ENCODE measurements at regions not wholly inside any gene's neighbourhood (a gene's known extent, or its start where the extent isn't known, plus 50 kb on each side); places are given as distances from the start of the nearest gene placed in this dataset.
A peak's percentile ranks its signal among the peaks of the same experiment; 100 is the strongest.
"Not testable (repeated sequence)": the region's sequence is repeated elsewhere in the genome, so short reads cannot be mapped to it uniquely, and the experiment has no call there.

DNA sequence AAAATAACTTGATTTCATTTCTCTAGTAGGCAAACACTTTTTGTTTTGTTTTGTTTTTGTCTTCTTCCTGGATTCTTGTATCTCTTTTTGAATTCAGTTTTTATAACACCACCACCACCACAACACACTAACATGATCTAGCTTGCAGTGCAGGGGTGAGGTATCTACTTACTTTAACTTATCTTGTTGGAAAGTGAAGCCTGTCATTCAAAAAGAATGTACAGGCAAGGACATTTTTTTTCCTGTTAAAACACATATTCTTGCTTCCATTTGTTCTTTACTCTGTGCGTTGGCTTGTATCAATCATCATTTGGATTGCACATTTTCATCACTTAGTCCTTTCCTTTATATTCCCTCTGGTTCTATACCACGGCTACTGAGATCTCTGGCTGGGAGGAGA is 824.2 kb downstream of the PLCL1 start:
- no peak for DNase-seq (ENCODE audit: low read depth)

DNA sequence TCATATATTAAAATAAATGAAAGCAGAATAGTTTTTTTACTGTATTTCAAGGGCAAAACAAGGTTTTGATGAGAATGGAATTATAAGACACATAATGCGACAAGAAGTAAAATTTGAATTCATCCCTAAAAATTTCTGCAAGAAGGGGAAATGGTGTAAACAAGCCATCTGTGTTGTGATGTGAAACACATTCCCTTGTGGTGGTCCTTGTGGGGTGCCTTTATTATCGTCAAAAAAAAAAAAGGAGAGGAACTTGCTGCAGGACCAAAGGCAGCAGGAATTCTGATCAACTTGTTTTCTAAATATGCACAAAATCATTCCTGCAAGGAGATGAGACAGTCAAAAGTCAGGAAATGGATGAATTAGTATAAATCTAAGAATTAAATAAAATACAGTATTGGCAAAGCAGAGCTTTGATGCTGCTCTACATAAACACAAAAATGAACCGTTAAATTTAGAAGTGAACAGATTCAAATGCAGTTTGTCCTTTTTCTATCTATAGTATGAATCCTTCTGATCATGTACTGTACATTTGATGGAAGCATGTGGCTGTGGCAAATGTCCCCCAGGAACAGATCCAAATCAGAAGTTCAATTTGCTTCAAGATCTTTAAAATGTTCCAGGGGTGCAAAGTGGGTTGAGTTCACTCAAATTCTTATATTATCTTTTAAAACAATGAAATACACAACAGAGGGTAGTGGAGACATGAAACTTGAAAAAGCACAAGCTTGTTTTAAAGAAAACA is 818.8 kb downstream of the PLCL1 start:
- DNase-seq (ENCODE audit: low read depth): no peak

DNA sequence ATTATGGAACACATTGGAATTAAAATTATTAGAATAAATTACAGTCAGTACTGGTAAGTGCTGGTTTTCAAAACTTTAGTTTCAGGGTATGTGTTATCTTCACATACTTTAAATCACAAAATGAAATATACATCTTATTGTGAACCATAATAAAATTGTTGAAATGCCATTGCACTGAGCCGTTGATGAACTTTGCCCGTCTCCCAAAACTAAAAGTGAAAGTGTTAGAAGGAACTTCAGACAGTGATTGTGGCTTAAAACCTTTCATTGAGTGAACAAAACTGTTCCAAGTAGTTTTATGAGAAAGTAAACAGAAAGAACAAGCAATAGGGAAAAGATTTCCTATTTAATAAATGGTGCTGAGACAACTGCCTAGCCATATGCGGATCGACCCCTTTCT is 811.6 kb downstream of the PLCL1 start:
- peak; percentile 14 for DNase-seq (ENCODE audit: low read depth)

DNA sequence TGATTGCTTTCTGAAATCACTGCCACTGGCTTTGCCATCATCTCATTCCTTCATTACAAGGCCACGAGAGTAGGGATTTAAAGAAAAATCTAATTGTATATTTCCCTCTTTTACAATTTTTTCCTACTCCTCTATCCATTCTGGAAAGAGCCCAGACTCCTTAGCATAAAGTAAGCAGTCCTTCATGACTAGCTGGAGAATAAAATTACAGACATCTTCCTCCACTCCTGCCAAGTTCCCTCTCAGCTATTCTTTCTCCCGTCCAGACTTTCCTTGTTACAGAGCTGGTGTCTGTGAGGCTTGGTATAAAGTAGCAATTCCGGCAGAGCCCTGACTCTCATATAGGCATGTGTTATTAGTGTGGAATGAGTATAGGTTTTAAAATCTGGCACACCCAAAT is 806.8 kb downstream of the PLCL1 start:
- no peak for DNase-seq (ENCODE audit: low read depth)

DNA sequence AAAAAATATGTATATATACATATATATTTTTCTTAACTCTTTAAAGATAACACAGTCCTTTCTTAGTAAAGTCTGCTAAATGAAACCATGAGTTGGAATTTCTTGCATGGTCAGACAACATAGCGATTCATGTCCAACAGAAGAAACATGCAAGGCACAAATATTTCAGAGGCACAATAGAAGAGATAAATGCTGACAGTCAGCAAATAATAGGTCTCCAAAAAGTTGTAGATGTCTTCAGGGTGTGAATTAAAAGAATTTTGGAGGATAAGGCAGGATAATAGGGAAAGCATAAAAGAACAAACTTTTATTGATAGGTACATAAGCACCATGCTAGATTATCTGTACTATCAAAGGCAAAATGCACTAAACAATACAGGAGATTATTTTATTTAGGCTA is 800.2 kb downstream of the PLCL1 start:
- no peak for DNase-seq (ENCODE audit: low read depth)

DNA sequence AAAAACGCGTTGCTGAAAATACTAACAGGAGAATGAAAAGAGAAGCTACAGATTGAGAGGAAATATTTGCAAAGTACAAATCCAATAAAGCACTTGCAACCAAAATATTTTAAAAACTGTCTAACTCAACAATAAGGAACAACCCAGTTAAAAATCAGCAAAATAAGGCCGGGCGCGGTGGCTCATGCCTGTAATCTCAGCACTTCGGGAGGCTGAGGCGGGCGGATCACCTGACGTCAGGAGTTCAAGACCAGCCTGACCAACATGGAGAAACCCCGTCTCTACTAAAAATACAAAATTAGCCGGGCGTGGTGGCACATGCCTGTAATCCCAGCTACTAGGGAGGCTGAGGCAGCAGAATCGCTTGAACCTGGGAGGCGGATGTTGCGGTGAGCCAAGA is 798.6 kb downstream of the PLCL1 start:
- not testable (repeated sequence) for DNase-seq (ENCODE audit: low read depth)

DNA sequence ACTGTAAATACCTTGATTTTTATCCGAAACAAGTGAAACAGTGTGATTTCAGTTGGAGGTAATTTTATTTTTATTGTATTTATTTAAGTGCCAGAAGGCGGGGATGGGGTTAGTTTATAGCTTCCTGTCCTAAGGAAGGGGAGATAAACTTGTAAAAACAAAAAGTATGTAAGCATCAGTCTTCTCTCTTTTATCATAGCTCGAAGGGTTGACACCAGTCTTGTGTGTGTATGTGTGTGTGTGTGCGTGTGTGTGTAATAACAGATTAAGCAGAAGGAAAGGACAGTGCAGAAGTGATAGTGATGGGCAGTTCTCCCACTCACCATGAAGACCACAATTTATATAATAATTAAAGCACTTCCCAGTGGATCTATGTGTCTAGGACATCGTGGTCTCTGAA is 793.3 kb downstream of the PLCL1 start:
- DNase-seq (ENCODE audit: low read depth): no peak

DNA sequence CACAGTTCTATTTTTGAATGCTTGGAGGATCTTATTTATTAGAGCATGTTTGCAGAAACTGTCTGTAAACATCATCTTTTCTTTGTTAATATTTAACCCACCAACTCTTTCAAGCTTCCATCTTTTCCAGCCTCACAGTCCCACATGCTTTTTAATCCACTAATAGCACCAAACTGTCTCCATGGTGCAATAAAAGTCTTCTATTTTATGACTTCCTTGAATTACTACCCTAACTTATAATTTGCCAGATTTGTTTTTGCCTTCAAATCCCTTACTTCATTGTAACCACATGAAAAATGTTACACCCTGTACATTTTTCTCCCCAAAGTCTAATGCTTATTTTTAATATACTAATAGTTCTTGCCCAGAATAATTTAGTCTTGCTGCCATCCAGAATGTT is 792.6 kb downstream of the PLCL1 start:
- DNase-seq (ENCODE audit: low read depth): no peak

DNA sequence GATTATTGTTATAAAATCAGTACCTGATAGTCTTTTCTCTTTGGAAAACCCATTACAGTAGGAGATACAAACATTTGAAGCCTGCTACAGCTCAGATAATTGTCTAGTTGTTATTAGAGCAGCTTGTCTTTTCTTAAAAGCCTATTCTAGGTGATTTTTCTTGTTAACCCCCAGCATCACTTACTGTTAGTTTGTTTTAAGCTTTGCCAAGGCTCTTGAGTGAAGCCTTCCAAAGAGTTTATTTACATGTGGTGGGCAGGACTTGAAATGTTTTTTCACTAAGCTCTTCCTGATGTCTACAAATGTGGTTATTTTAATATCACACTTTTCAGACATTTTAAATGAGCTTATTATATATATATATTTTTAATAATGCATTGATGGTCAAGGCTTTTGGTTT is 791.3 kb downstream of the PLCL1 start:
- no peak for DNase-seq (ENCODE audit: low read depth)

DNA sequence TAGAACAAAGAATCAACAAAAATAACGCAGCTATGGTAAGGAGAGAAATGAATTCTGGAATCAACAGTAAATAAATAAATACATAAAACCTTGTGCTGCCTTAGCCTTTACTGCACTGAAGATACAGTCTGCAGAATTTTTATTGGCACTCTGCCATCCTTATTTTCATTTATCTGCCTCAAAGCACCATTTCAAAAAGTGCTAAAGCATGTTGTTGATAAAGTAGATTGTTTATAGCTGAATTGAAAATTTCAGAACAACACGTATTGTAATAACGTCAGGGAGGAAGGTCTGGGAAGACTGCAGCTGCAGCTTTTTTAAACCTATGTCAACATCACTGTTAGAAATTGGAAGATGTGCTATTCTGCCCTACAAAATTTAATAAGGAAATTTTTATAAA is 787.2 kb downstream of the PLCL1 start:
- DNase-seq (ENCODE audit: low read depth): no peak

DNA sequence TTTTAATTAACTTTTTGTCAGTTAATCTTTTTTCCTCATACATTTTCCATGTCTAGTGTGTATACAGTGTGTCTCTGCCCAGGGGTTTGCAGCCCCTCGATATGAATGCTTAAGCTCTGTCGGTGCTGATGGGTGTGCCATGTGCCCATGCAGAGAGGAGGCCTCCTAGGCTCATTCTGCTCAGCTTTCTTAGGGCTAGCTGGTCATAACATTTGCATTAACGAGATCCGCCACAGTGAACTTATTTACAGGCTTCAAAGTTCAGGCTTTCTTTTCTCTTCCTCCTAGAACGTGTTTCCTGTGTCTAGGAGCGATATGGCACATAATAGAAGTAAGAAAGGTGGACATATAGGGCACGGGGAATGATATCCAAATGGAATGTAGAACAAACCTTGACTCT is 783.3 kb downstream of the PLCL1 start:
- DNase-seq (ENCODE audit: low read depth): no peak

DNA sequence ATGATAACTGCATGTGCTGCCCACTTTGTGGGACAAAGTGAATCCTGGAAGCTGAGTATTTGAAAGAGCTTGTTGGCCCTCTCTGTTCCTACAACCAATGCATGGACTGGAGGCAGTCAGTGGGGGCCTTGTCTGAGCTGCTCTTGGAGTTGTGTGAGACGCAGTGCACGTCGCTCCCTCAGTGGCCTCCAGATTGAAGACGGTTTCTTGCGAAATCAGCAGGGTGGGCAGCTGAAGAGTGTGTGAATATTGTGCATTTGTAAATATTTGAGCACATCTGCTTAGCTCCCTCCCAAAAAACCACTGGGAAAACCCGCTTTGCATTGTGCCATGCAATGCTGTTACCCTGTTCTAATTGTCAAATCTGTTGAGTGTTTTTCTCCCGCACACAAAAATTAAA is 782.8 kb downstream of the PLCL1 start:
- DNase-seq (ENCODE audit: low read depth): no peak

DNA sequence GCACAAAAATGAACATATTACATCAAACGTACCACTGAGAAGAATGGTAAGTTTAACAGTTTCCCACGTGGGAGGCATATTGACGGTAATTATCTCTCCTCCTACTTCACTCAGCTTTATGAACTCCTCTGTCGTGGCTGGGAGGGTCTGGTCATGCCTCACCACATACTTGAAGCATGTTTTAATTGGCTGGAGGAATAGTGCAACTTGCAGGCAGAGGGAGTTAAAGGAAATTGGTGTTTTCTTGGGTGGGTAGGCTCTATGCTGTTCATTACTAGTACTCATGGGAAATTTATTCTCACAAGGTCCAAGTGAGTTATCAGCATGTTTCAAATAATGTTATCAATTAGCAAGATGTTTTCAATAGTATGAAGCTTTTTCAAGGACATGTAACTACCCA is 767.0 kb downstream of the PLCL1 start:
- no peak for DNase-seq (ENCODE audit: low read depth)

DNA sequence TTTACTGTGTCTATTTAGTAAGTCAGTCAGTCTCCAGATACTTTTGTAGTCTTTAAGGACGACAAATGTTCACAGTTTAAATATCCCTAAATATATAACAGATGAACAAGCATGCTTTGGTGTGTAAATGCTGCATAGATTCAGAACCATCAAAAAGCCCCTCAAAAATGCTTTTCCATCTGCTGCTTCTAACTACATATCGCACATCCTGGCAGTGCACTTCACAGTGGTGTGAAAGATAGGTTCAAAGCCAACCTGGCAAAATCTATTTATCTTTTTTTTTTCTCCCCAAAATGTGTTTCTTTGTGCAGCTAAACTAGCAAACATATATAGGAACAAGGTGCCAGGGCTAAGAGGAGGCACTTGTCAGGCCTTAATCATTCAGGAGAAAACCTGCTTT is 753.8 kb downstream of the PLCL1 start:
- no peak for DNase-seq (ENCODE audit: low read depth)

DNA sequence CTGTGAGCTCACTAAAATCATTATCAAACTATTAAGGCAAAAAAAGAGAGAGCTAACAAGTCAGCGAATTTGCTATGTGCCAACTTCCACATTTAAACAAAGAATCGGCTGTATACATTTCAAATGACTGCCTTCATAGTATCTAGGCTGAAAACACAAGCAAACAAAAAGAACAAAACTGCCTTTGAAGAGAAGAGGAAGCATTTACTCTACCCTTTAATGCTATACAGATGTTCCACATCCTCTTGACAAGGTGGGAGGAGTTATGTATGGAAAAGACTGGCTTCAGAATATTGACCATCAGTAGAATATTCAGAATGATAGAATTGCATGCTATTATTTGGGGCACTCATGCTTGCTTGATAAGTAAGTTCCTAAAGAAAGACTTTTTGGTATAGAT is 741.7 kb downstream of the PLCL1 start:
- no peak for DNase-seq (ENCODE audit: low read depth)

DNA sequence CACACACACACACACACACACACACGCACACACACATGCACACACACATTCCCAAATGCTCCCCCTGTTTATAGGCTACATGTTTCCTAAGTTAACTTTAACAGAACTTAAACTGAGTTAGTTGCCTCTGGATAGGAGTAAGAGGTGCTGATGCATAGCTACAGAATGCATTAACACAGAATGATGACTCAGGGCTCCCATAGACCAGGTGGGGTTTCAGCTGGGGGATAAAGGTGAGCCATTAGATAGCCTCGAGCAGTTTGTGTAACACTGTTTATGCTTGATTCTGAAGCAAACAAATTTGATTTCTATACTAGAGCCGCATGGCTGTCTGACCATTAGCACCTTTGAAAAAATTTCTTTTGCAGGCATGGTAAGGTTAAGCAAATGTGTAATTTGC is 741.0 kb downstream of the PLCL1 start:
- DNase-seq (ENCODE audit: low read depth): no peak

DNA sequence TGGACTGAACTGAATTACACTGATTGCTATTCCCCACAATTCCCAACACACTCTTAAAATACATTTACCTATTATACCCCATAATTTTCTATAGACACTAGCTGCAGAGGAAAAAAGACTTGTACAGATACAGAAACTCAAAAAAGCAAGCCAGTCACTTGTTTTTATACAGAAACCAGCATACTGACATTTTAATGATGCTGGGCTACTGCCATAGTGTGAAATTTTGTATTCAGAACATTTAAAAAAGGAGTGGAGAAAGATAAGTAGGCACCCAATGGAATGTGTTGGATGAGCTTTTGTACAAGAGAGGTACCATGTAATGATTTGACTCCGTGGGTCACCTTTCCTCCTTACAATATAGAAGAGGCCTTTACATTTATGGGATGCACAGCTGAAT is 740.1 kb downstream of the PLCL1 start:
- DNase-seq (ENCODE audit: low read depth): no peak

DNA sequence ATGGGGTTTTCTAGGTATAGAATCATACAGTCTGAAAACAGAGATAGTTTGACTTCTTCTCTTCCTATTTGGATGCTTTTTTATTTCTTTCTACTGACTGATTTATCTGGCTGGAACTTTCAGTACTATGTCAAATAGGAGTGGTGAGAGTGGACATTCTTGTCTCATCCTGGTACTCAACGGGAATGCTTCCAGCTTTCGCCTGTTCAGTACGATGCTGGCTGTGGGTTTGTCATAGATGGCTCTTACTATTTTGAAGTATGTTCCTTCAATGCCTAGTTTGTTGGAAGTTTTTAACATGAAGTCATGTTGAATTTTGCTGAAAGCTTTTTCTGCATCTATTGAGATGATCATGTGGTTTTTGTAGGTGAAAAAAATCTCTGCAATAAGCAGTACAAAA is 730.4 kb downstream of the PLCL1 start:
- DNase-seq (ENCODE audit: low read depth): no peak

DNA sequence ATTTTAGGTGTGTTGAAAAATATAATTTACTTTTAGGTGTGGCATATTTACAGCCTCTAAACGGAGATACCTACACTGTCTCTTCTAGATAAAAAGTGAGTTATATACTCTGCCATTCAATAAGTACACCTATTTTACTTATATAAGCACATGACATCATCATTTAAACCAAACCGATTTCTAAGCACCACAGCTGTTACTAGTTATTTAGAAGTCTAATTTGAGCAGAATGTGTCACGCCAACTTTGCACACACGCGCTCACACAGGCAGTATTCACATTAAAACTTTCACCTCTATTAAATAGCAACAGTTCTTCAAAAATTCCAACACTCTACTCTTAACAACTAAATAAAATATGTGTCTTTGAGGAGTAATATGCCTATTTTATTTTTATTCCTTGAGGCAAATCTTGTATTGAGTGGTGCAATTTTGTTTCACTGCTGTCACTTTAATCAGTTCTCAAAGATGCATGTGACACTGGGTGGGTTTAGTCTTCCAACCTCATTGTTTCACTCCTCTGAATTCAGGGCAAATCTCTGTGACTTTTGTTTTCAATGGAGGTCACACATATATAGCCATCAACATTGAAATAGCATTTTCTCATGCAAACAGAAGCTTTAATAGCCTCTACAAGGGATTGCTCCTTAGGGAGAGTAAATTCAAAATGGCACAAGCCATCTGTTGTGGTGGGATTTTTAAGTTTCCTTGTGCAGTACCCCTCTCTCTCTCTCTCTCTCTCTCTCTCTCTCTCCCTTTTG is 721.0 kb downstream of the PLCL1 start:
- DNase-seq (ENCODE audit: low read depth): no peak

DNA sequence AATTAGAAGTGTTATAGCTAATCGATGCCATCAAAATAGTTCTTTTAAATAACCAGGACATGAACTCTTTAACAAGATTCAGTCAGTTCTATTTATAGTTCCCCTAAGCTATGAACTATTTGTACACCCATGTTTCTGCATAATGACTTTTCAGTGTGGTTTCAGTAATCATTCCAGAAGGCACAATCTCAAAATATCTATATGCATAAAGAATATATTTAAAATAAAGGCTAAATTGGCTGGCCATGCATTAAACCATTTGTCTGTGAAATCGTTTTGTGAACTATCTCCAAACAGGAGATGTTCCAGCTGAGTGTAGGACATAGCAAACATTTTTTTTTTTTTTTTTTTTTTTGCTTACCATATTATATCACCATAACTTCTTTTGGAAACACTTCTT is 719.3 kb downstream of the PLCL1 start:
- no peak for DNase-seq (ENCODE audit: low read depth)

DNA sequence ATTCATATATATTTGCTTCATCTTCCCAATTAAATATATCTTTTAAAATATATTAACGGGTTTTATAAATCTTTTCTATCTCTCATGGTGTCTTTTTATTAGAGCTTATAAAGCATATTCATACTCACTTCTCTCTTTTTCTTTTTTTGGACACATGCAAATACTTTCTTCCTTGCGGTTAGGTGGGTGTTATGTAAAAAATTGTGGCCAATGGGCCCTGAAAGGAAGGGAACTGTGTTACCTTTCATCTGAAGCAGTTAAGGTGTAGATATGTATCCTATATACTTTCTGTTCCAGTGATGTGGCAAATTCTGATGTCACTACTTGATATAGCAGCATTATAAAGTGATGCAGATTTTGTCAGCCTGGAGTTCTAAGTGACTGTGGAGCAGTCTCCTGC is 714.5 kb downstream of the PLCL1 start:
- DNase-seq (ENCODE audit: low read depth): no peak

DNA sequence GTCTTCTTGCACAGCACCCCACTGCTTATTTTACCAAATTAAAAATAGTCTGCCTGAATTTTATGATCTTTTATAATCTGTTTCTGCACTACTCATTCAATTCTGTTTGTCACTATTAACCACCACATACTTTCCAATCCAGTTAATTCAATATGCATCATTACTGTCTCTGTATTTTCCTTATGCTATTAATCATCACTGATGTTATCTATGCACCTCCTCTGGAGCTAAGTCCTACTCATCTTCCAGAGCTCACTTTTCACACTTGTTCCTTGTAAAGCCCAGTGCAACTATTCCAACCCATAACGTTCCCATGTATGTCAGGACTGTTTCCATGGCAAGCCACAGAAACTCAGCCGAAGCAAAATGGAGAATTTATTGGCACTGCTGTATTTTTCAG is 713.6 kb downstream of the PLCL1 start:
- no peak for DNase-seq (ENCODE audit: low read depth)

DNA sequence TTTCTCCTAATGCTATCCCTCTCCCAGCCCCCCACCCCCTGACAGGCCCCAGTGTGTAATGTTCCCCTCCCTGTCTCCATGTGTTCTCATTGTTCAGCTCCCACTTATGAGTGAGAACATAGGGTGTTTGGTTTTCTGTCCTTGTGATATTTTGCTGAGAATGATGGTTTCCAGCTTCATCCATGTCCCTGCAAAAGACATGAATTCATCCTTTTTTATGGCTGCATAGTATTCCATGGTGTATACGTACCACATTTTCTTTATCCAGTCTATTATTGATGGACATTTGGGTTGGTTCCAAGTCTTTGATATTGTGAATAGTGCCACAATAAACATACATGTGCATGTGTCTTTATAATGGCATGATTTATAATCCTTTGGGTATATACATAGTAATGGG is 704.2 kb downstream of the PLCL1 start:
- DNase-seq (ENCODE audit: low read depth): not testable (repeated sequence)

DNA sequence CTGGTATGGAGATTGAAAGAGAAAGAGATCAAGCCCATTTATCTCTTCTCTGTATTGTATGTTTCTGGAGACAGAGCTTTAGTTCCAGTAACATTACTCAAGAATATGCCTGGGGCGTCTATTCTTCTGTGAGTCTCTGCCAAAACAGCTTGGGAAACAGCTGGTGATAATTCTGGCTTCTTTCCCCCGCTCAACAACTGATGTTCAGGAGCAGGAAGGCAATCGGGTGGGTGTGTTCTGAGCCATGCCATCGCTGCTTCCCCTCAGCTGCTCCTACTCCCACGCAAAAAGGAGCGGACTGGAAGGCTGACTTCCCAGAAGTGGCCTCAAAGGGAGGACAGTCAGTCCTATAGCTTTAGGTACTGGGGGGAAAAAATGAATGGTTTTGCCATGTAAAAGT is 695.1 kb downstream of the PLCL1 start:
- DNase-seq (ENCODE audit: low read depth): no peak
